NCI-H82 treated with DMSO at 0.1 percent for 48 hours (cell line): ENCODE measurements at regions not wholly inside any gene's neighbourhood (a gene's known extent, or its start where the extent isn't known, plus 50 kb on each side); places are given as distances from the start of the nearest gene placed in this dataset.

ENCODE experiments used
- DNase-seq: peaks from one replicate; lab custom pipeline; 2025; ENCODE audit not compliant: unreplicated experiment; lab: John Stamatoyannopoulos, UW

DNA sequence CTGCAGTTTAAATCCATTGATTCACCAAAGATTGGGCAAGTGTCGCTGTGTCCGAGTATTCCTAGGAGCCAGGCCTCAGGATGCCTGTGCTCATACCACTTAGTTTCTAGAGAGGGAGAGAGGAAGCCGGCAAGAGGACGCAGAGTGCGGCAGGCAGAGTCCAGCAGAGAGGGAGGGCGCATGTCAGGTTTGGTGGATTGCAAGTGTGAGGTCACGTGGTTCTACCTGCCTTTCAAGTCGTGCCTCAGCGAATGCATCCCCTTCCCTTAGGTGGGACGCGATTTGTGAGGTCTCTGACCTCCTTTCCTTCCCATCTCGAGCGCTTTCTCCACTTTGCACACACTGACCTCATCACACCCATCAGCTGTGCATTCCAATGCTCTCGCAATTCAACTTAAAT is 188.1 kb downstream of the TMEM18 start:
- no peak for DNase-seq

DNA sequence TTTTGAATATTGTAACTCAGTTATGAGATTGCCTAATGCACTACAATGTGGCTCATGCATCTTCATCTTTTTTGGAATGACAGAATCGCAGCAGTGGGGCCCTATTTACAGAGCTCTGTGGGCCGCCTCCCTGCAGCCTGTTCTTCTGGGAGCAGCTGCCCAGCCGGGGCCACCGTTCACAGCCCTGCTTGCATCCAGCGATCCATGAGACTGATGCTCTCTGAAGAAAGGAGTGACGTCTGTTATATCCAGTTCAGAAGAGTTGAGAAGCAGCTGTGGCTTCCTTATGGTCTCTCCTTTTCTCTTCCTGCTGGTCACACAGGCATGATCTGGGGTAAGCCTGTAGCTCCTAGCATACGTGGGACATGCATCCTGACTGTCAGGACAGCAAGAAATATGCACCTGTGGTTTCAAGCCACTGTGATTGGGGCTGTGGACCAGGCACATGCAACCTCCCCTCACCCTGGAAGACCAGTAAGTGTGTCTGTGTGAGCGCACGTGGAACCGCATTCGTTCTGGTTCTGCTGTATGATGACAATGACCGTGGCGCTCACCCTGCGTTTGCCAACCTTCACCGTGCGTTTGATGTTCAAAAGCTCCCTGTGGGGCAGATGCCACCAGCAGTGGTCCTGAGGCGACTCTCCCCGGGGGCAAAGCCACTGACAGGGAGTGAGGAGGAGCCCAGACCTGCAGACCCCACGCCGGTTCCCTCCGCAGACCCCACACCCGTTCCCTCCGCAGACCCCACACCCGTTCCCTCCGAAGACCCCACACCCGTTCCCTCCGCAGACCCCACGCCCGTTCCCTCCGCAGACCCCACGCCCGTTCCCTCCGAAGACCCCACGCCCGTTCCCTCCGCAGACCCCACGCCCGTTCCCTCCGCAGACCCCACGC is 189.8 kb downstream of the TMEM18 start:
- no peak for DNase-seq

DNA sequence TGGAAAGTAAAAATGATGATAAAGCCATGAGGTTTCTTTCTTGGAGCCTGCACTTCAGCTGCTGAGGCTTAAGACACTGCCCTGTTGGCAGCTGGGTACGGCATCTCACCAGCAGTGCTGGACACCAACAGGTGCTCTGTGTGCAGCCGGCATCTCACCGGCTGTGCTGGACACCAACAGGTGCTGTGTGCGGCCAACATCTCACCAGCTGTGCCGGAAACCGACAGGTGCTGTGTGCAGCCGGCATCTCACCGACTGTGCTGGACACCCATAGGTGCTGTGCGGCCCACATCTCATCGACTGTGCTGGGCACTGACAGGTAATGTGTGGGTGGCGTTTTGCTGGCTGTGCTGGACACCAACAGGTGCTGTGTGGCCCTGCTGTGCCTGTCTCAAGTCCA is 190.8 kb downstream of the TMEM18 start:
- DNase-seq: no peak

DNA sequence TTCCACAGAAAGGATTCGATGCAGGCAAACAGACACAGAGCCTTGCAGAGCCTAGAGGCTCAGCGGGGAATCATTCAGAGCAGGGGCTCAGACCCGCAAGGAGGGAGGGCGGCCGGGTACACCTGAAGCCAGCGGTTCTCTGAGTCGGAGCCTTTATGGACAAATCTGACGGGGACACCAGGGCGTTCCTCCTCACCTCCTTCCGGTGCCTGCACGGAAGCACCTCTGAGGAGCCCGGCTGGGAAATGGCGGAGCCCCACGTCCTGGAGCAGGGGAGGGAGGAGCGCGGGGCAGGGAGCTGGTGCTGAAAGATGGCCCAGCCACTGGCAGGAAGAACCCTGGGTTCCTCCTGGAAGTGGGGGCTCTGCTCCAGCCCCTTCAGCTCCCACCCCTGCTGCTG is 193.5 kb upstream of the ALKAL2 start:
- no peak for DNase-seq

DNA sequence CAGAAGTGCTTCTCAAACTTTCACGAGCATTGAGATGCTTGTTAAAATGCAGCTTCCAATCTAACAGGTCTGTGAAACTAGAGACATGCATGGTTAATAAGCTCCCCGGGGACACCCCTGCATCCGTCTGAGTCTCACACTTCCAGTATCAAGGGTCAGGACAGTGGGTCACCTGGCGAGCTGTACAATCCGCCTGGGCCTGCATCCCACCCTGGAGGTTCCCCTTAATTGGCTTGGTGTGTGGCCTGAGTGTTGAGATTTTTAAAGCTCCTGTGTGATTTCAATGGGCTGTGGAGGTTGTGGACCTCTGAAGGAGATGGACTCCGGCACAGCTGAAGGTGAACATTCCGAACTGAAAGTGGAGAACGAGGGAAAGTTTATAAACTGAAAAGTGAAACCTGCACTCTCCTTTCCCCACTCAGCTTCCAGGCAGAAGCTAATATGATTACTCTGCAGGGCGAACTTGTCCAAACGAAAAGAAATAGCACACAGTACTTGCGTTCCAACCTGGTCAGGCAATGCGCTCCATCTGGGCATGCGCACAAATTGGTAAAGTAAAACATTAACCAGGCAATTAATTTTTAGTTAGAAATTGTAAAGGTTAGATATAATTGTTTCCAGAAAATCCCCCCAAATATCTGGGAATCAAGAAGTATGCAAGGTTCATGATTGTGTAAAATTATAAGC is 191.7 kb upstream of the ALKAL2 start:
- DNase-seq: no peak

DNA sequence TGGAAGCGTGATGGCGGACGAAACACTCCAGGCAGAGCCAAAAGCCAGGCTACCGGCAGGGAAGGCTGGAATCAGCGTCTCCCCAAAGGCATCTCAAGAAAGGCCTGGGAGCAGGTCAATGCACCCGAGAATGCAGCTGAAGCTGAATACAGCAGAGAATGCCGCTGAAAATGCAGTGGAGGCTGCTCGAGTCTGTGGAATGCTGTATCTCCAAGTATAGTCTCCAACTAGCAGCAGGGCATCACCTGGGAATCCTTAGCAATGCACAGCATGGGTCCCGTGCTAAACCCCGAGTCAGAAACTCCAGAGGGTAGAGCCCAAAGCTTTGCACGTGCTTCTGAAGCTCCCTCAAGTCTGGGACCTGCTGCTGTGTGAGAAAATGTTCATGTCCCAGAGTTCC is 191.1 kb upstream of the ALKAL2 start:
- no peak for DNase-seq

DNA sequence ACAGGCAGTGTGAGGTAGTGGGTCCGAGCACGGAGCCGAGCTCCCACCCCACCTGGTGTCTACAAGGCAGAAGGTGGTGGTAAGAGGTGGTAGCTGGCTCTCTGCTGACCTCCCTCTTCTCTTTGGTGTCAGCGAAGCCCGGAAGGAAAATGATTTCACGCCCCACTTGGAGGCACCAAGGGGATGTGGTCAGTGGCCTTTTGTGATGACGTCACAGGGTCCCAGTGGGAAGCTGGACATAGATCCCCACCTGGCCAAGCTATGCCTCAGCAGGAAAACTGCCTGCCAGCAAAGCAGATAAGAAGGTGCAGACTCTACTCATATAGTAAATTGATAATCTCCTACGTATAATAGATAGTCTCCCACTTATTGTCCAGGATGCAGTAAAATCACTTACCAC is 183.7 kb upstream of the ALKAL2 start:
- no peak for DNase-seq

DNA sequence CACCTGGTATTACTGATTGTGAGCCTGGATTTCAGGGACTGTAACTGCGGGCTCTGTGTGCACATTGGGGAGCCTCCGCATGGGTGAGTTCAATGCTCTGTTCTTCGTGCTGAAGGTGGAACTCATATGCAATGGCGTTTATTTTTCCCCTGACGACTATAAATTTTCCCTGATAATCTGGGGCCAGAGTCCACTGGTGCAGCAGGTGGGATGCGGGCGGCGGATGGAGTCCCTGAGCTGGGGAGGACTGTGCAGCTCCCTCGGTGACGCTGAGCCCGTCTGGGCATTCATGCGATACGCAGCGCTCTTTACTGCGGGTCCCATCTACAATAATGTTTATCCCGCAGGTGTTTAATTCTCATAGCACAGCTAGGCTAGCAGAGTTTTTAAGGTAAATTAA is 181.6 kb upstream of the ALKAL2 start:
- no peak for DNase-seq

DNA sequence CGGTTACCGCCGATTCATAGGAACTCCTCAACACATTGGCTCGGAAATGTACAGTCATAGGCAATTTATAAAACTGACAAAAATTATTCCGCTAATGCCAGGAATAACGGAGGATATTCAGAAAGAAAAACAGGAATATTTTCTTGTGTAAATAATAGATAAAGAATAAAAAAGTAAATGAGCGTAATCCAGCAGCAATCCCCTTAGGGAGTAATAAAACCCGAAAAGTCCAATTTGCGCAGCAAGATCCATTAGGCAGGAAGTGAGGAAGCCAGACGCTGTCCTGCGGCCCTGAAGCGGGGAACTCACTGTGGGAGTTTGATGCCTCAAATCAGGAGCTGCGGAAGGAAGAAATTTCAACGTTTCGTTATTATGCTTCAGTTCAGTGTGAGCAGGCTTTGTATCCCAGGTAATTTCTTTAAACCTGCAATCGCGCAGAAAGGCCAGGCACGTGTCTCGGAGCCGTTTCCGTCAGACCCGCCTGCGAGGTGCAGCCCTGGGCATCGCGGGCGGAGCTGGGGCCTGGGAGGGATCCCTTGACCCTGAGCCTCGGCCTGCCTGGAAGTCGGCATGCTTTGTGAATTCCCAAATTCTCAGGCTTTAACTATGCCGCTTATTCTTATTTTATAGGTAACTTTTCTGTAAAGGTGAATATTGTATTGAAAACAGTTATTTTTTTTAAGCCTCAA is 180.9 kb upstream of the ALKAL2 start:
- no peak for DNase-seq

DNA sequence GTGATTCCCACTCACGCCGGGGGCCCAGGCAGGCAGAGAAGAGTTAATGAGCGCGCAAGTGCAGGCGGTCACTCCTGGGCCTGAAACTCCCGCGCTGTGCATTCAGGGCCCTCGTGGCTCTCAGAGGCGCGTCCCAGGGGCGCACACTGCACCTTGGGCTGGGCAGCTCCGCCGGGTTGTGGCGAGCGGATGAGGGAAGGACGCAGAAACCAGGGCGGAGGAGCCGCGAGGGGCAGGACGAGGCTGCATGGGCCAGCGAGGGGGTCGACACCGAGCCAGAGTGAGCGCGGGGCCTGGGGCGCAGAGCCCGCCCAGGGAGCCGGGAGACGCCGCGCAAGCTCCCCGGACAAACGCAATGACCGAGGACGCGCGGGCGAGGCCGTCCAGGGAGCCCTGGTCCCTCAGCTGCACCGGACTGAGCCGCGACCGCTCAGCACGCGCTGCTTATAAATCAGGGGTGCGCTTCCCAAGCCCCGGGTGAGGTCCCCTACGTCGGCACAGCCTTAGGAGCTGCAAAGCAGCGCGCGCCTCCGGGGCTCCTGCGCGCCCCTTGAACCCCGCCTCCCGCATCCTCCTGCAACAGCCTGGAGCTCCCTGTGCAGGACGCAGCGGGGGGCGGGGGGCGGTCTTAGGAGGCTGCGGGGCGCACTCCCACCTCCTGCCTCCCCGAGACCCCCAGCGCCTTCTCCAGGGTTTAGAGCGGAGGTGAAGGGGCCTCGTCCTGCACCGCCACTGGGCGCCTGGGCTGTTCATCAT is 180.2 kb upstream of the ALKAL2 start:
- DNase-seq: no peak

DNA sequence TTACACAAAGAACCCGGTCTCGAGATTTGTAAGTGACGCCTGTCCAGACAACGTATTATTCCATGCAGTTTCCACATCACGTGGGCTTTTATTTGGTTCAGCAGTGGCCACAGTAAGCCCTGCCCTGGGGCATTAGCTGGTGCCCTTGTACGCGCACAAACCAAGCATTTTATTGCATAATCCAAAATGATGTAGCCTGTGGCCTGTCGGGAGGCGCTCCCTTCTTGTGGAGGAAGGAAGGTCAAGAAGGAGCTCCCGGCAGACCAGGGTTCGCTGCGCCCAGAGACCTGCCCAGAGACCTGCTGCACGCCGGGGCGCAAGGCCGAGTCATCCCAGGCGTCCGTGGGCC is 179.6 kb upstream of the ALKAL2 start:
- no peak for DNase-seq

DNA sequence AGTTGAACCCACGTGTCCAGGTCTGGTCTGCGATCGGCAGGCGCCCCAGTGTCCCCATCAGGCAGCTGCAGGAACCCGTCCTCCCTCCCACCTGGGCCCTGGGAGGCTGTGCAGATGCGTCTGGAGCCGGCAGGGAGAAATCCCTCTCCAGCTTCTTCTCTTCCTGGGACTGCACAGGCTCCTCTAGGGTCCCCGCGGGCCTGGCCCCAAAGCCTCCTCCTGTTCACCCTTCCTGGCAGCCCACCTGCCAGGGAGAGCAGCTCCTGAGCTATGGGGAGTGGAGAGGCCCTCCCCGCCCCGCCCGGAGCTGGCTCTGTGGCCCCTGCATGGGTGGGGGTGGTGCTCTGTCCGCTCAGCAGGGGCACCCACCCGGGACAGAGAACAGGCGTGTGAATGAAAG is 179.2 kb upstream of the ALKAL2 start:
- DNase-seq: no peak

DNA sequence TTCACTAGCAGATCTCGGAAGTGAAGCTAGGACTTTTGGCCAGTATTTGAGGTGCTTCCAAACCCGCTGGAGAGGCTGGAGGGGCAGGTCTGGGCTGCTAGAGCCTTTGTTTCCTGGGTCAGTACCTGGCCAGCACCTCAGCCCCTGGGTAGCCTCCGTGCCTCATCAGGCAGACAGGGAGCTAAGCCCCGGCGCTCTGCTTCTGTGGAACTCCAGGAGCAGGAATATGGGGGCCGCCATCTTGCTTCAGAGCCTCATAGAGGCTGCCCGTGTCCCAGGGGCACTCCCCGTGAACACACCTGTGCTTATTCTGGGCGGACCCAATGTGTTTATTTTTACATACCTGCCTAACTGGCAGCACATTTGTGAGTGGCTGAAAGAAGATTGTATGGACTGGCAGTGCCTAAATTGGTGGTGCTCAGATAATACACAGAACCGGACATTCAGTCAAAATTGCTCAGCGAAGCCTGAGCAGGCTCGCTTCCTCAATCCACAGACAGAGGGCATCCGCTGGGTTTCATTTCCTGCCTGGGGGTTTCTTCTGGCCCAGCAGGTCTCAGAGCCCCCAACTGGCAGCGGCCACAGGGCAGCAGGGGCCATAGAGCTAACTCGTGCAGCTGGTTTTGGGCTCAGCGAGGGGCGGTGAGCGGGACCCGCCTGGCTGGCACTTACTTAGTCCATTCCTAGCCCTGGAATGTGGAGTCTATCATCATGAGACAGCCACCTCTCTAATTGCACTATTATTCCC is 176.8 kb upstream of the ALKAL2 start:
- DNase-seq: no peak

DNA sequence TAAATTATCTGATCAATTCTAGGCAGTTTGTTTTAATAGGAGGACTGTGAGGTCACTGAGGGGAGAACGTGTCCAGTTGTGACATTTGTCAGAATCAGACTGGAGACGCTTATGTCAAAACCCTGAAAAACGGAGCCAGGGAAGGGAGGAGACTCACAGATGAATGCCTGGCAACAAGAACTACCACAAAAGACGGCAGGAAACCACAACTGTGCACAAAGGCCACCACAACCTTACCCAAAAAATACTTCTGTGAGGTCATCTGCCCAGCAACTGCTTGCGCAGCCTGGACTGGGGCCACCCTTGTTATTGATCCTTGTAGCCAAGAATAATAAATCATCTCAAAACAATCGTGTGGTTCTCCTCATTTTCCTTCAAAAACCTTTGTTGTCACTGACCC is 173.0 kb upstream of the ALKAL2 start:
- DNase-seq: no peak

DNA sequence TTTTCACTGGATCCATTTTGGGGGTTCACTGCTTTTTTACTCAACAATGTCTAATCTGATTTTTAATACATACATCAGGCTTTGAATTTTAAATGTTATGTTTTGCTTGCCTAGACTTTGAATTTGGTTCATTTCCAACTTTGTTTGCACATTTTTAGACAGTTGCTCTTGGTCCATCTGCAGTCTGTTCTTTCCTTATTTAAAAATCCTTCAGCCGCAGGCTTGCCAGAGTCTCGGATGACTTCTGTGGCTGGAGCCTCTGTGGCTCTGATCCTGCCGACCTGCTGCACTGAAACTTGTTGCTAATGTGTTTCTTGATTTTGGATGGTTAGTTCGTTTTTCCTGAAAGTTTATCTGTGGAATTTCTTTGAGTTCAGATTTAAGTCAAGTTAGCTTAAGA is 172.0 kb upstream of the ALKAL2 start:
- DNase-seq: no peak

DNA sequence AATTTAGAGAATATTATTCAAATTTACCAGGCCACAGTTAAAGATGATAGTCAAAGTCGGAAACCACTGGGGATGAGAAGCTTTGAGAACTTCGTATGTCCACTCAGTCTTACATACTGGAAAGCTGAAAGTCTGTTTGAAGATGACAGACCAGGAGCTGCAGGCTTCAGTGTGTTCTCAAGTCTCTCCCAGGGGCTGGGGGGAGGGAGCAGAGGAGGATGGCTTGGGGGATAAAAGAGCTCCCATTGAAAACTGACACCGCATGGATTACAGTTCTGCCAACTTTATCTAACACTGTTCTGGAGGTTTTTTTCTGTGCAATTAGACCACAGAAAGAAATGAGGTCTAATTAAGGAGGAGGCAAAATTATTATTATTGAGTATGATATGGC is 170.5 kb upstream of the ALKAL2 start:
- no peak for DNase-seq

DNA sequence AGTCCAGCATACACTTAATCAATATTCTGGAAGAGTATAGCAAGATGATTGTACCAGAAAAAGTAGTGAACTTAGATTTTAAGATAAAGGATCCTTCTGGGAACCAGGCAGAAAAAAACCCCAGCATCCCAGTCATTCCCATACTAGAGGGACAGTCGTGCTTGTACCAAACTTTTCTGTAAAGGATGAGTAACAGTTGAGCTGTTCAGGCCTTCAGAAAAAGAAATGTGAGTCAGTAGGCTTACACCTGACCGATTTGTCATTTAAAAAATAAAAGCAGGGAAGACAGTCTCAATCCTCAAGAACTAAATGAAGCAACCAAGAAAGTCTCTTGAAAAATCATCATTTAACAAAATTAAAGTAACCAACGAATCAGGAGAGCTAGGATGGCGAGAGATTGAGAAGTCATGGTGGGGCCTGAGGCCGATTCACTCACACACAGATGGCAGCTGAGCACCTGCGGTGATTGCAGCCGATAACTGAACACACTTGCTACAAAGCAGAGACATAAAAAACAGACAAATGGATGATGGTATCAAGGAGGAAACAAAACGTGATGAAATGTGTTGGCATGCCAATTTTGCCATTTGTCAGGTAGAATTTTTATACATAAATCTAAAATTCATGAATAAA is 170.0 kb upstream of the ALKAL2 start:
- no peak for DNase-seq

DNA sequence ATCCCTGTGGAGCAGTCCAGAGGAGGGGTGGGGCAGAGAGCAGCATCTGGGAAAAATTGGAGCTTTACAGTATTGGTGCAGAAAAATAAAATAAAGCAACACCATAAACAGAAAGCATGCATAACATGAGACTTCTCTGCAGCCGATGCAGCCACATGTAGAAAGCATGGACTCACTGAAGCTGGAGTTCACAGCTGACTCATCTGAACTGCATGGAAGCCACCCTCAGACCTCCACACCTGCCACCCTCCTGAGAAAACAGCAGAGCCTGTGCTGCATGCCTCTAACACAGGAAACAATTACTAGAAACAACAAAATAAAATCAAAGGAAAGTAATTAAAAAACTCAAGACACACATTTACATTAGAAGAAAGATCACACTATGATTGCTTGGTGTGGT is 169.4 kb upstream of the ALKAL2 start:
- DNase-seq: no peak

DNA sequence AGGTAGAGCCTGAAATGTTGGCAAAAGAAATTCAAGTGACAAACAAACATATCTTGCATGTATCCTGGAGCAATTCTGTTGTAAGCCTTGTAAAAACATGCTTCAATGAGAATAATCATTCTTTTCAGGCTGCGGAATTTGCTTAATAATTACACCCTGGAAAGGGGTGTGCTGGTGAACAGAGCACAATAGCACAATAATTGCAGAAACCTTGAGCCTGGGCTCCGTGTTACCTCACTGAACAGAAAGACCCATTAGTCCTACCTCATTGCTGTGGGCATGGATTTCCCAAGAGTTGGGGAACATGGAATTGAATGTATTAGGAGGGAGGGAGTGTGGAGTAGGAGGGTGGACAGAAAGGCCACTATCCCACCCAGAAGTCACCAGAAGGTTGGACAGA is 168.0 kb upstream of the ALKAL2 start:
- no peak for DNase-seq

DNA sequence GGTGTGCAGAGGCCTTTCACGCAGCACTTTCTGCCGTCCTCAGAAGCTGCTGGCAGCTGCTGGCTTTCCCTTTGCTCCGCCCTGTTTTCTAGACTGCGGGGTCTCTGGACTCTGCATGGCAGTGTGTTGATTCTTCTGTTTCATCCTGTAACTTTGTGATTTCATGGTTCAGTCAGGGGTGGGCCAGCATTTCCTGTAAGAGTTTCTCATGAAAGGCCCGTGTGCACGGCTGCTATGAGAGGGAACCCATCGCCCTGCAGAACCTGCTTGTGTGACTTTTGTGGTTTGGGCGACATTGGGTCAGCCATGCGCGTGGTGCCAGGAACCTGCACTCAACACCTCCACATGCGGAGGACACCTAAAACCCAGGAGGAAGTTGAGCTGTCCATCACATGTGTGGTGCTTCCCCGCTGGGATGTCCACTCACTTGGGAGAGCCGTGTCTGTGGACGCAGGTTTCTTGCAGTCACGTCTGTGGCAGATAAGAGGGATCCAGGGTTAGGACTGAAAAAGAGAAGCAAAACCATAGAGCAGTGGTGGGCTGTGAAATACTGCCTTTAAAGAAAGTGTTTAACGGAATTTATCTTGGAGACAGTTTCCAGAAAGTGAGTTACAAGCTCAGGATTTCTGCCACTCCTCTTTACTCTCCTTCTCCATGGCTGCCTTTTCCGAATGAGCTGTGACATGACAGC is 167.3 kb upstream of the ALKAL2 start:
- no peak for DNase-seq
